ENCODE measurements at regions not wholly inside any gene's neighbourhood (a gene's known extent, or its start where the extent isn't known, plus 50 kb on each side); places are given as distances from the start of the nearest gene placed in this dataset.

DNA sequence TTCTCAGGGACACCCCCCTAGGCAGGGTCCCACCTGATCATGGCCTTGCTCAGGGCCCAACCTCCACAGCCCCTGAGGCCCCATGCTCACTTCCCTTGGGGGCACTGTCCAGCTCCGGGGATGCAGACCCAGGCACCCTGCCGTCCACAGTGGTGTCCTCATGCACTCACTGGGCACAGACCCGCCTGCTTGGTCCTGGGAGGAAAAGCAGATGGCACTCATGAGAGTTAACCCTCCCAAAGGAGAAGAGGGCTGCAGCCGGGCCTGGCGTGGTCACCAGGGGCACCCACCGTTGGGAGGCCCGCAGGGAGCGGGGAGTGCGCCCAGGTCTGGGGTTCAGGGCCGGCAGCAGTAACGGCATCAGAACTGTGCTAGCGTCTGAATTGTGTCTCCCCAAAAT is 1270.9 kb downstream of the BRD1 start:
- no peak overlapping the region for H3K4me3 ChIP-seq (ENCODE audit: insufficient read depth, low read length, poor library complexity, severe bottlenecking)
- no peak overlapping the region for H3K9ac ChIP-seq (ENCODE audit: low read length)
- no peaks in the 10 kb centered on the region for H4K20me1 ChIP-seq (ENCODE audit: low read depth, low read length)
- H3K79me2 ChIP-seq (ENCODE audit: insufficient read depth, low read length) = no peaks in the 10 kb centered on the region
- no peaks in the 10 kb centered on the region for H3K27me3 ChIP-seq (ENCODE audit: low read length)
- H3F3A ChIP-seq (ENCODE audit: insufficient read depth) = no peaks in the 10 kb centered on the region
- no peaks in the 10 kb centered on the region for H3K36me3 ChIP-seq (ENCODE audit: low read length)
- no peak overlapping the region for H2AFZ ChIP-seq (ENCODE audit: low read depth, low read length, severe bottlenecking)
- TF ChIP-seq EZH2phosphoT487 (conservative IDR thresholded peaks at IDR 0.05; ENCODE audit: low read length) = no peak
- TF ChIP-seq, protein P1, sequence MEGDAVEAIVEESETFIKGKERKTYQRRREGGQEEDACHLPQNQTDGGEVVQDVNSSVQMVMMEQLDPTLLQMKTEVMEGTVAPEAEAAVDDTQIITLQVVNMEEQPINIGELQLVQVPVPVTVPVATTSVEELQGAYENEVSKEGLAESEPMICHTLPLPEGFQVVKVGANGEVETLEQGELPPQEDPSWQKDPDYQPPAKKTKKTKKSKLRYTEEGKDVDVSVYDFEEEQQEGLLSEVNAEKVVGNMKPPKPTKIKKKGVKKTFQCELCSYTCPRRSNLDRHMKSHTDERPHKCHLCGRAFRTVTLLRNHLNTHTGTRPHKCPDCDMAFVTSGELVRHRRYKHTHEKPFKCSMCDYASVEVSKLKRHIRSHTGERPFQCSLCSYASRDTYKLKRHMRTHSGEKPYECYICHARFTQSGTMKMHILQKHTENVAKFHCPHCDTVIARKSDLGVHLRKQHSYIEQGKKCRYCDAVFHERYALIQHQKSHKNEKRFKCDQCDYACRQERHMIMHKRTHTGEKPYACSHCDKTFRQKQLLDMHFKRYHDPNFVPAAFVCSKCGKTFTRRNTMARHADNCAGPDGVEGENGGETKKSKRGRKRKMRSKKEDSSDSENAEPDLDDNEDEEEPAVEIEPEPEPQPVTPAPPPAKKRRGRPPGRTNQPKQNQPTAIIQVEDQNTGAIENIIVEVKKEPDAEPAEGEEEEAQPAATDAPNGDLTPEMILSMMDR (IDR thresholded peaks at IDR 0.05; ENCODE audit: insufficient read depth, low read length, poor library complexity, severe bottlenecking) = no peak
- no peaks in the 10 kb centered on the region for H3K9me3 ChIP-seq (ENCODE audit: insufficient read depth, low read length)
- no peaks in the 10 kb centered on the region for H3K9me2 ChIP-seq (replicated peaks; ENCODE audit: insufficient read depth, low read length)
- no peak overlapping the region for H3K4me2 ChIP-seq (ENCODE audit: low read depth, low read length, poor library complexity, severe bottlenecking)
- no peak overlapping the region for H3K27ac ChIP-seq (ENCODE audit: low read depth, low read length)

DNA sequence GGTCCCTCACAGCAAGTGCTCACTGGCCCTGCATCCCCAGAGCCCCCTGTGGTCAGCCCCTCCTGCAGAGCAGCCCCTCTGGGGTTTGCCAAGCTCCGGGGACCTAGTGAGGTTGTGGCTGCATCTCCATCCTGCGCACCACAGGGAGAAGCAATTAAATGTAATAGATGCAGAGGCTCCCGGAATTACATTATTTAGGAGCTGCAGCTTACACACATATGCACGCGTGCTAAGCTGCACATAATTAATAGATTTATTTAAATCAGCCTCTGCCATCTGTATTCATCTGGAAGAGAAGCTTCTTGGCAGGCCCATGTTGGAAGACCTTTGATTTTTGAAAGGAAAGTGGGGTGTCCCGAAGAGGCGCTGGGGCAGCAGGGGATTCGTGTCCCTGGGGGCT is 1271.5 kb downstream of the BRD1 start:
- H4K20me1 ChIP-seq (ENCODE audit: low read depth, low read length) = no peaks in the 10 kb centered on the region
- no peak overlapping the region for H3K27ac ChIP-seq (ENCODE audit: low read depth, low read length)
- no peak overlapping the region for H3K9ac ChIP-seq (ENCODE audit: low read length)
- no peaks in the 10 kb centered on the region for H3K9me2 ChIP-seq (replicated peaks; ENCODE audit: insufficient read depth, low read length)
- H3K79me2 ChIP-seq (ENCODE audit: insufficient read depth, low read length) = no peaks in the 10 kb centered on the region
- no peaks in the 10 kb centered on the region for H3F3A ChIP-seq (ENCODE audit: insufficient read depth)
- H3K4me2 ChIP-seq (ENCODE audit: low read depth, low read length, poor library complexity, severe bottlenecking) = no peak overlapping the region
- TF ChIP-seq, protein P1 (IDR thresholded peaks at IDR 0.05; ENCODE audit: insufficient read depth, low read length, poor library complexity, severe bottlenecking) = no peak
- TF ChIP-seq EZH2phosphoT487 (conservative IDR thresholded peaks at IDR 0.05; ENCODE audit: low read length) = no peak
- no peaks in the 10 kb centered on the region for H3K9me3 ChIP-seq (ENCODE audit: insufficient read depth, low read length)
- H3K27me3 ChIP-seq (ENCODE audit: low read length) = no peaks in the 10 kb centered on the region
- H2AFZ ChIP-seq (ENCODE audit: low read depth, low read length, severe bottlenecking) = no peak overlapping the region
- H3K4me3 ChIP-seq (ENCODE audit: insufficient read depth, low read length, poor library complexity, severe bottlenecking) = no peak overlapping the region
- H3K36me3 ChIP-seq (ENCODE audit: low read length) = no peaks in the 10 kb centered on the region

DNA sequence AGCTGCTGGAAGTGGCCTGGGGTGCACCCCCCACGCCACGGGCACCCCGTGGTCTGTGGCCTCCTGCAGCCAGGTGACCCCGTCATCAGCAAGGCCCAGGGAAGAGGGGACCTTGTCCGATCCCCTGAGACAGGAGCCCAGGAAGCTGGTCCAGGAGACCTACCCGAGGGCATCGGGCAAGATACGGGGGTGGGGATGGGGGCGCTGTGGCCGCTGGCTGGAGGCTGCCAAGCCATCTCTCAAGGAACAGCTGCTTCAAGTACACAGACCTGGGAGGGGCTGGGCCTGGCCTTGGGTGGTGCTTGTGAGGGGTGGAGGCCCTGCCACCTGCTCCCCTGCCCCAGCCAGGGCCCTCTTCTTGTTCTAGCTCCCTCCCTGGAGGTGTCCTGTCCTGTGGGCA is 1272.1 kb downstream of the BRD1 start:
- Histone ChIP-seq H3K27ac (ENCODE audit: low read depth, low read length) (no peak overlapping the region), H3K27me3 (ENCODE audit: low read length) (no peaks in the 10 kb centered on the region), H3K9me2 (replicated peaks; ENCODE audit: insufficient read depth, low read length) (no peaks in the 10 kb centered on the region), H3K4me2 (ENCODE audit: low read depth, low read length, poor library complexity, severe bottlenecking) (no peak overlapping the region), H3K9me3 (ENCODE audit: insufficient read depth, low read length) (no peaks in the 10 kb centered on the region), H4K20me1 (ENCODE audit: low read depth, low read length) (no peaks in the 10 kb centered on the region), H3K79me2 (ENCODE audit: insufficient read depth, low read length) (no peaks in the 10 kb centered on the region), H2AFZ (ENCODE audit: low read depth, low read length, severe bottlenecking) (no peak overlapping the region), H3K4me3 (ENCODE audit: insufficient read depth, low read length, poor library complexity, severe bottlenecking) (no peak overlapping the region), H3F3A (ENCODE audit: insufficient read depth) (no peaks in the 10 kb centered on the region), H3K9ac (ENCODE audit: low read length) (no peak overlapping the region), H3K36me3 (ENCODE audit: low read length) (no peaks in the 10 kb centered on the region)
- no peak for TF ChIP-seq EZH2phosphoT487 (conservative IDR thresholded peaks at IDR 0.05; ENCODE audit: low read length)
- TF ChIP-seq, protein P1 (IDR thresholded peaks at IDR 0.05; ENCODE audit: insufficient read depth, low read length, poor library complexity, severe bottlenecking) = no peak
